H1 (cell line): ENCODE measurements at regions not wholly inside any gene's neighbourhood (a gene's known extent, or its start where the extent isn't known, plus 50 kb on each side); places are given as distances from the start of the nearest gene placed in this dataset.

Experiments used
- CTCF ChIP-seq, 3 experiments: IDR thresholded peaks; 1 replicate in 2 of 3; 2 replicates in 1 of 3; pipeline versions ENCODE4 v1.5.1 to v1.6.1; 2011; ENCODE audit warnings: low read length in 3 of 3, mild to moderate bottlenecking in 3 of 3, inconsistent platforms in 2 of 3, low read depth in 1 of 3, moderate library complexity in 1 of 3; ENCODE audit not compliant: insufficient read depth in 1 of 3; ENCODE audit errors: control extremely low read depth in 1 of 3
- NRF1 ChIP-seq: IDR thresholded peaks from 2 replicates; pipeline ENCODE4 v1.6.1; 2011; ENCODE audit warnings: mild to moderate bottlenecking, low read depth, low read length, improper control_type of control experiment
- TAF7 ChIP-seq: optimal IDR thresholded peaks from 2 replicates; pipeline ENCODE3; 2011; ENCODE audit warnings: low read depth, mild to moderate bottlenecking, inconsistent platforms, low read length, moderate library complexity, borderline replicate concordance

GRCh38 chr14:66174453-66174891 lies 311.7 kb upstream of the CCDC196 start:
- TF ChIP-seq CTCF (IDR thresholded peaks at IDR 0.05; ENCODE audit: control extremely low read depth in 1 of 3, insufficient read depth in 1 of 3, low read depth in 1 of 3, low read length in 3 of 3) (no peak), NRF1 (no peak), TAF7 (no peak)
